GM23248 (cell line): ENCODE measurements at regions not wholly inside any gene's neighbourhood (a gene's known extent, or its start where the extent isn't known, plus 50 kb on each side); places are given as distances from the start of the nearest gene placed in this dataset.

Source experiments
- EZH2 ChIP-seq: fragments of 200-600 bp; sonication (generic); IDR thresholded peaks from 2 replicates; pipeline ENCODE4 v1.6.1; 2018; ENCODE audit warnings: antibody characterized with exemption, mild to moderate bottlenecking; ENCODE audit not compliant: insufficient read depth, poor library complexity, severe bottlenecking
- EZH2phosphoT487 ChIP-seq: fragments of 200-600 bp; sonication (generic); IDR thresholded peaks from 2 replicates; pipeline ENCODE4 v1.6.1; 2018; ENCODE audit warnings: antibody characterized with exemption, moderate library complexity, mild to moderate bottlenecking, low read depth; ENCODE audit not compliant: insufficient read depth

- TF ChIP-seq EZH2, result no peak
- no peak for TF ChIP-seq EZH2phosphoT487
Observed at GRCh38 chr10:22779331-22780019, 65.1 kb upstream of the PIP4K2A start.
